H1 (cell line): ENCODE measurements at regions not wholly inside any gene's neighbourhood (a gene's known extent, or its start where the extent isn't known, plus 50 kb on each side); places are given as distances from the start of the nearest gene placed in this dataset.

Source experiments
- CTCF ChIA-PET: fragments of 300-600 bp; sonication (Branson Sonifier 250); formaldehyde crosslinking; loops from one replicate; lab custom pipeline; 2021; ENCODE audit not compliant: partially characterized antibody; lab: Charles Lee
- POLR2A ChIA-PET: fragments of 300-600 bp; sonication (Branson Sonifier 250); formaldehyde crosslinking; loops from one replicate; lab custom pipeline; 2021; ENCODE audit warnings: inconsistent platforms; ENCODE audit not compliant: partially characterized antibody; lab: Charles Lee
- DNase-seq, 2 experiments: peaks; one replicate each; pipeline versions ENCODE4 v3.0.0 to v3.0.0-alpha.2; 2010 to 2022; ENCODE audit warnings: low spot score in 2 of 2, low read depth in 1 of 2, mixed read lengths in 1 of 2
- FAIRE-seq: peaks from 2 replicates; lab custom pipeline; 2011; peaks lifted over from hg19 to GRCh38; lab: Jason Lieb, UNC
- H2AFZ ChIP-seq: 2 replicates; pipeline ENCODE4 v1.8.1; 2012; ENCODE audit warnings: low read length, inconsistent platforms
- H2AK5ac ChIP-seq: 2 replicates; pipeline ENCODE4 v1.6.1; 2013; ENCODE audit warnings: low read depth, low read length
- H2BK120ac ChIP-seq: replicated peaks from 2 replicates; pipeline ENCODE3; 2013; ENCODE audit warnings: low read depth, low read length, inconsistent platforms
- H2BK12ac ChIP-seq: 2 replicates; pipeline ENCODE4 v1.6.1; 2013; ENCODE audit warnings: low read depth, low read length
- H2BK15ac ChIP-seq: 2 replicates; pipeline ENCODE4 v1.6.1; 2013; ENCODE audit warnings: low read length
- H2BK20ac ChIP-seq: 2 replicates; pipeline ENCODE4 v1.6.1; 2013; ENCODE audit warnings: low read length
- H2BK5ac ChIP-seq: 2 replicates; pipeline ENCODE4 v1.6.1; 2013; ENCODE audit warnings: low read depth, low read length
- H3K14ac ChIP-seq: 2 replicates; pipeline ENCODE4 v1.6.1; 2013; ENCODE audit warnings: inconsistent platforms; ENCODE audit not compliant: insufficient read length
- H3K18ac ChIP-seq: 2 replicates; pipeline ENCODE4 v1.6.1; 2013; ENCODE audit warnings: low read length; ENCODE audit errors: extremely low read depth
- H3K23ac ChIP-seq: 2 replicates; pipeline ENCODE4 v1.6.1; 2013; ENCODE audit warnings: inconsistent platforms; ENCODE audit not compliant: insufficient read length
- H3K23me2 ChIP-seq: 2 replicates; pipeline ENCODE4 v1.6.1; 2013; ENCODE audit warnings: low read depth, low read length
- H3K27ac ChIP-seq: 2 replicates; pipeline ENCODE4 v1.6.1; 2011; ENCODE audit warnings: low read depth, low read length, inconsistent platforms
- H3K27me3 ChIP-seq, 4 experiments: replicated peaks in 1 of 4; 1 replicate in 1 of 4; 2 replicates in 3 of 4; pipeline versions ENCODE4 v1.6.1 to v1.8.1; 2011 to 2013; ENCODE audit warnings: low read length in 3 of 4, mild to moderate bottlenecking in 3 of 4, inconsistent platforms in 2 of 4, mixed read lengths in 2 of 4, moderate library complexity in 1 of 4; ENCODE audit not compliant: control insufficient read depth in 3 of 4, insufficient read depth in 3 of 4; ENCODE audit errors: extremely low read depth in 1 of 4
- H3K36me3 ChIP-seq, 4 experiments: 2 replicates each; pipeline versions ENCODE4 v1.6.1 to v1.8.1; 2011 to 2013; ENCODE audit warnings: mild to moderate bottlenecking in 4 of 4, low read length in 3 of 4, moderate library complexity in 2 of 4, control low read depth in 1 of 4, inconsistent platforms in 1 of 4; ENCODE audit not compliant: insufficient read depth in 4 of 4, control insufficient read depth in 2 of 4
- H3K4ac ChIP-seq: replicated peaks from 2 replicates; pipeline ENCODE3; 2013; ENCODE audit warnings: low read length, low read depth, mixed read lengths, inconsistent platforms; ENCODE audit not compliant: insufficient read length
- H3K4me1 ChIP-seq, 4 experiments: replicated peaks in 1 of 4; 1 replicate in 1 of 4; 2 replicates in 3 of 4; pipeline versions ENCODE4 v1.6.1 to v1.8.1; 2011 to 2013; ENCODE audit warnings: low read length in 3 of 4, inconsistent platforms in 2 of 4, mixed read lengths in 1 of 4; ENCODE audit not compliant: insufficient read depth in 4 of 4, control insufficient read depth in 3 of 4
- H3K4me2 ChIP-seq, 2 experiments: 2 replicates each; pipeline versions ENCODE4 v1.6.1 to v1.8.1; 2011 to 2013; ENCODE audit warnings: low read depth in 2 of 2, low read length in 2 of 2, control low read depth in 1 of 2, inconsistent platforms in 1 of 2, mild to moderate bottlenecking in 1 of 2; ENCODE audit not compliant: insufficient read depth in 1 of 2
- H3K4me3 ChIP-seq, 4 experiments: fragments of 200-600, 300-600 bp in 1 of 4; sonication (generic), shearing (Covaris generic), sonication (Bioruptor Twin) in 1 of 4; 2 replicates each; pipeline versions ENCODE4 v1.5.1 to v1.8.1; 2011 to 2016; ENCODE audit warnings: low read length in 4 of 4, low read depth in 3 of 4, control low read depth in 2 of 4, inconsistent platforms in 2 of 4, mild to moderate bottlenecking in 2 of 4, mixed read lengths in 1 of 4, moderate library complexity in 1 of 4; ENCODE audit not compliant: insufficient read depth in 2 of 4; ENCODE audit errors: extremely low read depth in 1 of 4
- H3K56ac ChIP-seq: replicated peaks from 2 replicates; pipeline ENCODE3; 2013; ENCODE audit warnings: low read depth, mild to moderate bottlenecking, mixed read lengths, low read length, inconsistent platforms; ENCODE audit not compliant: insufficient read length
- H3K79me1 ChIP-seq: 2 replicates; pipeline ENCODE4 v1.6.1; 2013; ENCODE audit warnings: low read depth, low read length, control low read depth
- H3K79me2 ChIP-seq, 2 experiments: 2 replicates each; pipeline versions ENCODE4 v1.6.1 to v1.8.1; 2012 to 2013; ENCODE audit warnings: low read length in 2 of 2, mild to moderate bottlenecking in 2 of 2, inconsistent platforms in 1 of 2; ENCODE audit not compliant: insufficient read depth in 2 of 2, control insufficient read depth in 1 of 2
- H3K9ac ChIP-seq, 4 experiments: replicated peaks in 1 of 4; 1 replicate in 1 of 4; 2 replicates in 3 of 4; pipeline versions ENCODE4 v1.6.1 to v1.8.1; 2011 to 2013; ENCODE audit warnings: low read depth in 3 of 4, low read length in 3 of 4, control low read depth in 2 of 4, mild to moderate bottlenecking in 2 of 4, moderate library complexity in 2 of 4, inconsistent platforms in 1 of 4; ENCODE audit errors: extremely low read depth in 1 of 4
- H3K9me3 ChIP-seq, 2 experiments: 2 replicates each; pipeline versions ENCODE4 v1.6.1 to v1.8.1; 2012 to 2013; ENCODE audit warnings: mild to moderate bottlenecking in 2 of 2, moderate library complexity in 2 of 2, control low read depth in 1 of 2, inconsistent platforms in 1 of 2, low read depth in 1 of 2, low read length in 1 of 2, mixed read lengths in 1 of 2; ENCODE audit not compliant: insufficient read depth in 2 of 2
- H4K20me1 ChIP-seq, 2 experiments: replicated peaks in 1 of 2; 2 replicates each; pipeline versions ENCODE3 to v1.8.1; 2011 to 2013; ENCODE audit warnings: inconsistent platforms in 2 of 2, low read length in 2 of 2, mild to moderate bottlenecking in 1 of 2; ENCODE audit not compliant: insufficient read depth in 2 of 2, control insufficient read depth in 1 of 2
- H4K5ac ChIP-seq: 2 replicates; pipeline ENCODE4 v1.6.1; 2013; ENCODE audit warnings: low read length, low read depth, mixed read lengths, inconsistent platforms; ENCODE audit not compliant: insufficient read length
- H4K8ac ChIP-seq: 2 replicates; pipeline ENCODE4 v1.8.0; 2013; ENCODE audit warnings: mild to moderate bottlenecking, moderate library complexity, low read length, inconsistent platforms; ENCODE audit not compliant: insufficient read depth; ENCODE audit errors: extremely low read depth
- H4K91ac ChIP-seq: replicated peaks from 2 replicates; pipeline ENCODE3; 2013; ENCODE audit warnings: low read length, mixed read lengths, inconsistent platforms; ENCODE audit not compliant: insufficient read length
- BRCA1 ChIP-seq: IDR thresholded peaks from 2 replicates; pipeline ENCODE4 v1.6.1; 2012; ENCODE audit warnings: low read depth, low read length, improper control_type of control experiment
- CBX5 ChIP-seq: fragments of 300-800, 300-1000 bp; sonication (generic); IDR thresholded peaks from 2 replicates; pipeline ENCODE4 v1.7.1; 2016; ENCODE audit warnings: antibody characterized with exemption, low read length, low read depth
- EZH2 ChIP-seq: fragments of 200-600 bp; sonication (generic); IDR thresholded peaks from 2 replicates; pipeline ENCODE4 v1.7.1; 2012; ENCODE audit warnings: low read depth, mild to moderate bottlenecking, moderate library complexity, low read length, inconsistent platforms; ENCODE audit not compliant: severe bottlenecking
- HDAC6 ChIP-seq: IDR thresholded peaks from one replicate; pipeline ENCODE4 v1.7.1; 2012; ENCODE audit warnings: low read depth, mild to moderate bottlenecking, inconsistent platforms, low read length, moderate library complexity
- JUN ChIP-seq: IDR thresholded peaks from 2 replicates; pipeline ENCODE4 v1.6.1; 2011; ENCODE audit warnings: low read depth, mild to moderate bottlenecking, improper control_type of control experiment, low read length
- MAFK ChIP-seq: IDR thresholded peaks from 2 replicates; pipeline ENCODE4 v1.6.1; 2012; ENCODE audit warnings: low read depth, mild to moderate bottlenecking, improper control_type of control experiment, low read length
- MAX ChIP-seq: IDR thresholded peaks from 2 replicates; pipeline ENCODE4 v1.6.1; 2012; ENCODE audit warnings: inconsistent platforms
- POLR2AphosphoS5 ChIP-seq: IDR thresholded peaks from 2 replicates; pipeline ENCODE4 v1.6.1; 2011; ENCODE audit warnings: low read depth, low read length
- RAD21 ChIP-seq, 2 experiments: IDR thresholded peaks in 1 of 2; conservative IDR thresholded peaks in 1 of 2; 2 replicates each; pipeline ENCODE4 v1.6.1; 2011; ENCODE audit warnings: low read depth in 2 of 2, low read length in 2 of 2, improper control_type of control experiment in 1 of 2, inconsistent platforms in 1 of 2, mild to moderate bottlenecking in 1 of 2, moderate library complexity in 1 of 2
- RNF2 ChIP-seq: fragments of 200-900, 300-1000 bp; sonication (generic); IDR thresholded peaks from 2 replicates; pipeline ENCODE4 v1.7.1; 2016; ENCODE audit warnings: borderline replicate concordance, low read depth, mild to moderate bottlenecking, antibody characterized with exemption, low read length; ENCODE audit not compliant: poor library complexity, severe bottlenecking; ENCODE audit errors: missing control alignments
- SAP30 ChIP-seq: fragments of 300-600 bp; sonication (generic); IDR thresholded peaks from 2 replicates; pipeline ENCODE4 v1.7.1; 2012; ENCODE audit warnings: low read length, moderate library complexity, mild to moderate bottlenecking, inconsistent platforms; ENCODE audit not compliant: insufficient read depth, insufficient replicate concordance
- WGBS, 2 experiments: shearing (Covaris generic) in 1 of 2; methylation state at CpG; one replicate each; pipeline versions ENCODE4 v1.1.6 to v1.1.7; 2013 to 2015; ENCODE audit warnings: low lambda C conversion rate in 2 of 2, mixed read lengths in 2 of 2, inconsistent platforms in 1 of 2, low coverage in 1 of 2, missing lambda C conversion rate in 1 of 2; ENCODE audit not compliant: insufficient replicate concordance in 2 of 2, insufficient coverage in 1 of 2, insufficient read length in 1 of 2; ENCODE audit errors: extremely low coverage in 1 of 2, missing lambda C conversion rate in 1 of 2; 5-methylcytosine and 5-hydroxymethylcytosine counted together

GRCh38 chr2:119059287-119059686, 99.3 kb downstream of the C1QL2 start:
- H2BK15ac ChIP-seq: no peak overlapping the region
- no peak overlapping the region for H3K18ac ChIP-seq
- no peak overlapping the region for H3K56ac ChIP-seq
- no peaks in the 10 kb centered on the region for H3K27me3 ChIP-seq
- POLR2A ChIA-PET: interaction anchor here (0.6 kb wide), 1 partner anchor 104 kb away, joined by 4 read pairs; no protein-coding TSS in a partner anchor
- no peak overlapping the region for H3K23ac ChIP-seq
- H3K23me2 ChIP-seq: no peaks in the 10 kb centered on the region
- H2AFZ ChIP-seq: no peak overlapping the region
- CTCF ChIA-PET: interaction anchor here (0.7 to 5.6 kb wide), 2 partner anchors 9 to 81 kb away, joined by 7 to 30 read pairs; no protein-coding TSS in a partner anchor
- no peak overlapping the region for H3K9ac ChIP-seq
- WGBS, 2 experiments: 84% methylated on average over 6 of the region's 6 CpGs; no CpG with 5 or more reads in 1 of the 2 experiments
- H3K79me1 ChIP-seq: no peaks in the 10 kb centered on the region
- no peak overlapping the region for H2AK5ac ChIP-seq
- no peak overlapping the region for H4K5ac ChIP-seq
- no peak overlapping the region for H2BK12ac ChIP-seq
- no peak overlapping the region for H3K4ac ChIP-seq
- no peak overlapping the region for H2BK5ac ChIP-seq
- no peak overlapping the region for H3K14ac ChIP-seq
- H4K8ac ChIP-seq: no peak overlapping the region
- no peaks in the 10 kb centered on the region for H4K20me1 ChIP-seq
- no peak overlapping the region for H4K91ac ChIP-seq
- H2BK20ac ChIP-seq: no peak overlapping the region
- H3K4me3 ChIP-seq: no peak overlapping the region
- H3K36me3 ChIP-seq: no peaks in the 10 kb centered on the region
- FAIRE-seq (no peak), DNase-seq (no peak)
- 0 out of 4 replicates have a peak, but pooled peaks cover 0 to 3% of the 10 kb centered on the region in 2 experiments for H3K9me3 ChIP-seq
- H3K27ac ChIP-seq: no peak overlapping the region
- H3K79me2 ChIP-seq: no peaks in the 10 kb centered on the region
- H2BK120ac ChIP-seq: no peak overlapping the region
- H3K4me2 ChIP-seq: no peak overlapping the region
- no peaks in the 10 kb centered on the region for H3K4me1 ChIP-seq
- no peak for TF ChIP-seq EZH2
- TF ChIP-seq MAFK: no peak
- no peak for TF ChIP-seq RNF2
- TF ChIP-seq CBX5: no peak
- no peak for TF ChIP-seq MAX
- TF ChIP-seq JUN: no peak
- TF ChIP-seq POLR2AphosphoS5: no peak
- no peak for TF ChIP-seq SAP30
- no peak for TF ChIP-seq HDAC6
- no peak for TF ChIP-seq RAD21 (IDR thresholded peaks at IDR 0.05 in 1 of 2, conservative IDR thresholded peaks at IDR 0.05 in 1 of 2; ENCODE audit: low read depth in 2 of 2, low read length in 2 of 2)
- no peak for TF ChIP-seq BRCA1
